ENCODE measurements at regions not wholly inside any gene's neighbourhood (a gene's known extent, or its start where the extent isn't known, plus 50 kb on each side); places are given as distances from the start of the nearest gene placed in this dataset.
"Not testable (repeated sequence)": the region's sequence is repeated elsewhere in the genome, so short reads cannot be mapped to it uniquely, and the experiment has no call there.

- not testable (repeated sequence) for ATAC-seq
These were observed 150.2 kb downstream of the SEC14L1 start for GRCh38 chr17:77290759-77291558.

GRCh38 chr17:77291591-77292386, 151.0 kb downstream of the SEC14L1 start:
- ATAC-seq = no peak

GRCh38 chr17:77294761-77295160, 154.0 kb downstream of the SEC14L1 start:
- no peak for ATAC-seq

GRCh38 chr17:77295241-77295853, 154.6 kb downstream of the SEC14L1 start:
- ATAC-seq = no peak

GRCh38 chr17:77296769-77297409, 156.1 kb downstream of the SEC14L1 start:
- no peak for ATAC-seq

- peak in 1 of 2 donors; percentile 36 for ATAC-seq
These were observed 157.2 kb downstream of the SEC14L1 start for GRCh38 chr17:77297693-77298666.

GRCh38 chr17:77298811-77299210, 158.0 kb downstream of the SEC14L1 start:
- no peak for ATAC-seq

- ATAC-seq = no peak
These were observed 158.7 kb downstream of the SEC14L1 start for GRCh38 chr17:77299256-77300015.

GRCh38 chr17:77300016-77300686, 159.4 kb downstream of the SEC14L1 start:
- ATAC-seq = no peak

- no peak for ATAC-seq
These were observed 161.0 kb downstream of the SEC14L1 start for GRCh38 chr17:77301694-77302266.

- ATAC-seq = no peak
These were observed 161.9 kb downstream of the SEC14L1 start for GRCh38 chr17:77302682-77303081.

GRCh38 chr17:77303620-77304019, 162.9 kb downstream of the SEC14L1 start:
- no peak for ATAC-seq

GRCh38 chr17:77304051-77304745, 163.4 kb downstream of the SEC14L1 start:
- ATAC-seq = no peak

GRCh38 chr17:77304746-77305473, 164.1 kb downstream of the SEC14L1 start:
- ATAC-seq = no peak

- no peak for ATAC-seq
These were observed 165.4 kb downstream of the SEC14L1 start for GRCh38 chr17:77306048-77306789.

- no peak for ATAC-seq
These were observed 166.2 kb downstream of the SEC14L1 start for GRCh38 chr17:77306790-77307478.

All from activated CD4-positive, CD25-positive, alpha-beta regulatory T cell treated with anti-CD3 and anti-CD28 coated beads, Interleukin-2, amount 50 U/mL, for 24 hours (primary cell).